ENCODE measurements at regions not wholly inside any gene's neighbourhood (a gene's known extent, or its start where the extent isn't known, plus 50 kb on each side); places are given as distances from the start of the nearest gene placed in this dataset.

- no peaks in the 10 kb centered on the region for H3K4me1 Mint-ChIP-seq
- ChIA-PET POLR2A (ENCODE audit: partially characterized antibody) (no interaction called here), CTCF (ENCODE audit: partially characterized antibody) (no interaction called here)
- Histone ChIP-seq H3K4me1 (ENCODE audit: insufficient read depth, low read length) (no peaks in the 10 kb centered on the region), H3K27ac (ENCODE audit: low read depth, low read length) (no peak overlapping the region), H3K4me3 (ENCODE audit: low read length in 2 of 2) (no peak overlapping the region), H3K9me3 (ENCODE audit: control insufficient read depth in 1 of 2, low read length in 2 of 2) (no peaks in the 10 kb centered on the region), H3K27me3 (ENCODE audit: insufficient read depth, low read length) (no peaks in the 10 kb centered on the region), H3K36me3 (ENCODE audit: insufficient read depth, low read length) (no peaks in the 10 kb centered on the region)
- H3K27ac Mint-ChIP-seq = peak overlapping the region in 1 of 7 donors; percentile 4
- H3K27me3 Mint-ChIP-seq = peaks cover 0 to 9% of the 10 kb centered on the region in 2 donors
- H3K36me3 Mint-ChIP-seq = no peaks in the 10 kb centered on the region
- intact Hi-C loops (cut with micrococcal nuclease) = no loop called here
- peaks cover 0 to 12% (median 3%) of the 10 kb centered on the region in 8 donors for H3K9me3 Mint-ChIP-seq
- H3K4me3 Mint-ChIP-seq = no peak overlapping the region
- no peak for DNase-seq
These were observed 71.5 kb upstream of the TNR start for GRCh38 chr1:175814885-175815284.

GRCh38 chr1:175812936-175813335 lies 69.5 kb upstream of the TNR start:
- intact Hi-C loops (cut with micrococcal nuclease) = no loop called here
- peaks cover 0 to 11% of the 10 kb centered on the region in 2 donors for H3K27me3 Mint-ChIP-seq
- H3K27ac Mint-ChIP-seq = no peak overlapping the region
- ChIA-PET POLR2A (ENCODE audit: partially characterized antibody) (no interaction called here), CTCF (ENCODE audit: partially characterized antibody) (no interaction called here)
- H3K4me3 Mint-ChIP-seq = no peak overlapping the region
- H3K9me3 Mint-ChIP-seq = peaks cover 0 to 7% (median 1%) of the 10 kb centered on the region in 8 donors
- Histone ChIP-seq H3K27ac (ENCODE audit: low read depth, low read length) (no peak overlapping the region), H3K27me3 (ENCODE audit: insufficient read depth, low read length) (no peaks in the 10 kb centered on the region), H3K4me3 (ENCODE audit: low read length in 2 of 2) (no peak overlapping the region), H3K9me3 (ENCODE audit: control insufficient read depth in 1 of 2, low read length in 2 of 2) (no peaks in the 10 kb centered on the region), H3K4me1 (ENCODE audit: insufficient read depth, low read length) (no peaks in the 10 kb centered on the region), H3K36me3 (ENCODE audit: insufficient read depth, low read length) (no peaks in the 10 kb centered on the region)
- DNase-seq = no peak
- no peaks in the 10 kb centered on the region for H3K36me3 Mint-ChIP-seq
- H3K4me1 Mint-ChIP-seq = no peaks in the 10 kb centered on the region

GRCh38 chr1:175810305-175810704 lies 66.9 kb upstream of the TNR start:
- Histone ChIP-seq H3K9me3 (ENCODE audit: control insufficient read depth in 1 of 2, low read length in 2 of 2) (no peaks in the 10 kb centered on the region), H3K27ac (ENCODE audit: low read depth, low read length) (no peak overlapping the region), H3K36me3 (ENCODE audit: insufficient read depth, low read length) (no peaks in the 10 kb centered on the region), H3K4me3 (ENCODE audit: low read length in 2 of 2) (no peak overlapping the region), H3K4me1 (ENCODE audit: insufficient read depth, low read length) (no peaks in the 10 kb centered on the region), H3K27me3 (ENCODE audit: insufficient read depth, low read length) (no peaks in the 10 kb centered on the region)
- POLR2A ChIA-PET (ENCODE audit: partially characterized antibody) = no interaction called here
- Mint-ChIP-seq H3K4me3 (no peak overlapping the region), H3K4me1 (no peaks in the 10 kb centered on the region), H3K9me3 (peaks cover 0 to 7% (median 2%) of the 10 kb centered on the region in 8 donors), H3K27ac (no peak overlapping the region), H3K36me3 (no peaks in the 10 kb centered on the region), H3K27me3 (peaks cover 0 to 11% of the 10 kb centered on the region in 2 donors)
- CTCF ChIA-PET (ENCODE audit: partially characterized antibody) = no interaction called here
- no peak for DNase-seq
- intact Hi-C loops (cut with micrococcal nuclease) = no loop called here

- H3K36me3 ChIP-seq (ENCODE audit: insufficient read depth, low read length) = no peaks in the 10 kb centered on the region
- Mint-ChIP-seq H3K4me1 (no peaks in the 10 kb centered on the region), H3K36me3 (no peaks in the 10 kb centered on the region), H3K4me3 (no peak overlapping the region), H3K27me3 (peaks cover 0 to 11% of the 10 kb centered on the region in 2 donors), H3K9me3 (peaks cover 0 to 7% (median under 1%) of the 10 kb centered on the region in 8 donors), H3K27ac (no peak overlapping the region)
- ChIA-PET CTCF (ENCODE audit: partially characterized antibody) (no interaction called here), POLR2A (ENCODE audit: partially characterized antibody) (no interaction called here)
- H3K27me3 ChIP-seq (ENCODE audit: insufficient read depth, low read length) = no peaks in the 10 kb centered on the region
- no peak overlapping the region for H3K4me3 ChIP-seq (ENCODE audit: low read length in 2 of 2)
- DNase-seq = no peak
- H3K4me1 ChIP-seq (ENCODE audit: insufficient read depth, low read length) = no peaks in the 10 kb centered on the region
- intact Hi-C loops (cut with micrococcal nuclease) = no loop called here
- H3K27ac ChIP-seq (ENCODE audit: low read depth, low read length) = no peak overlapping the region
- H3K9me3 ChIP-seq (ENCODE audit: control insufficient read depth in 1 of 2, low read length in 2 of 2) = no peaks in the 10 kb centered on the region
These were observed 65.6 kb upstream of the TNR start for GRCh38 chr1:175808999-175809398.

GRCh38 chr1:175808573-175808972 lies 65.2 kb upstream of the TNR start:
- Mint-ChIP-seq H3K36me3 (no peaks in the 10 kb centered on the region), H3K4me1 (no peaks in the 10 kb centered on the region), H3K27ac (no peak overlapping the region), H3K9me3 (peaks cover 0 to 7% (median under 1%) of the 10 kb centered on the region in 8 donors), H3K27me3 (peaks cover 0 to 11% of the 10 kb centered on the region in 2 donors), H3K4me3 (no peak overlapping the region)
- Histone ChIP-seq H3K4me3 (ENCODE audit: low read length in 2 of 2) (no peak overlapping the region), H3K36me3 (ENCODE audit: insufficient read depth, low read length) (no peaks in the 10 kb centered on the region), H3K4me1 (ENCODE audit: insufficient read depth, low read length) (no peaks in the 10 kb centered on the region), H3K9me3 (ENCODE audit: control insufficient read depth in 1 of 2, low read length in 2 of 2) (no peaks in the 10 kb centered on the region), H3K27ac (ENCODE audit: low read depth, low read length) (no peak overlapping the region), H3K27me3 (ENCODE audit: insufficient read depth, low read length) (no peaks in the 10 kb centered on the region)
- intact Hi-C loops (cut with micrococcal nuclease) = no loop called here
- POLR2A ChIA-PET (ENCODE audit: partially characterized antibody) = no interaction called here
- no peak for DNase-seq
- CTCF ChIA-PET (ENCODE audit: partially characterized antibody) = no interaction called here

GRCh38 chr1:175804561-175804960 lies 61.2 kb upstream of the TNR start:
- no peaks in the 10 kb centered on the region for H3K9me3 ChIP-seq (ENCODE audit: control insufficient read depth in 1 of 2, low read length in 2 of 2)
- intact Hi-C loops (cut with micrococcal nuclease) = no loop called here
- Mint-ChIP-seq H3K4me1 (no peaks in the 10 kb centered on the region), H3K27me3 (peaks cover 1 to 3% of the 10 kb centered on the region in 2 donors), H3K36me3 (no peaks in the 10 kb centered on the region), H3K27ac (no peak overlapping the region), H3K9me3 (peaks cover 0 to 5% (median 0%) of the 10 kb centered on the region in 8 donors), H3K4me3 (no peak overlapping the region)
- H3K4me1 ChIP-seq (ENCODE audit: insufficient read depth, low read length) = no peaks in the 10 kb centered on the region
- ChIA-PET POLR2A (ENCODE audit: partially characterized antibody) (no interaction called here), CTCF (ENCODE audit: partially characterized antibody) (no interaction called here)
- H3K27me3 ChIP-seq (ENCODE audit: insufficient read depth, low read length) = no peaks in the 10 kb centered on the region
- H3K27ac ChIP-seq (ENCODE audit: low read depth, low read length) = no peak overlapping the region
- no peak overlapping the region for H3K4me3 ChIP-seq (ENCODE audit: low read length in 2 of 2)
- H3K36me3 ChIP-seq (ENCODE audit: insufficient read depth, low read length) = no peaks in the 10 kb centered on the region
- no peak for DNase-seq

GRCh38 chr1:175803413-175803812 lies 60.0 kb upstream of the TNR start:
- Mint-ChIP-seq H3K36me3 (no peaks in the 10 kb centered on the region), H3K4me1 (no peaks in the 10 kb centered on the region), H3K27ac (no peak overlapping the region), H3K4me3 (no peak overlapping the region), H3K9me3 (peaks cover 0 to 5% (median 0%) of the 10 kb centered on the region in 8 donors), H3K27me3 (peaks cover 0 to 3% of the 10 kb centered on the region in 2 donors)
- ChIA-PET POLR2A (ENCODE audit: partially characterized antibody) (no interaction called here), CTCF (ENCODE audit: partially characterized antibody) (no interaction called here)
- Histone ChIP-seq H3K9me3 (ENCODE audit: control insufficient read depth in 1 of 2, low read length in 2 of 2) (no peaks in the 10 kb centered on the region), H3K36me3 (ENCODE audit: insufficient read depth, low read length) (no peaks in the 10 kb centered on the region), H3K27ac (ENCODE audit: low read depth, low read length) (no peak overlapping the region), H3K4me1 (ENCODE audit: insufficient read depth, low read length) (no peaks in the 10 kb centered on the region), H3K27me3 (ENCODE audit: insufficient read depth, low read length) (no peaks in the 10 kb centered on the region), H3K4me3 (ENCODE audit: low read length in 2 of 2) (no peak overlapping the region)
- intact Hi-C loops (cut with micrococcal nuclease) = no loop called here
- DNase-seq = no peak

Measured in CD4-positive, alpha-beta memory T cell (primary cell).